Fibroblast of skin of left biceps (primary cell): ENCODE measurements at regions not wholly inside any gene's neighbourhood (a gene's known extent, or its start where the extent isn't known, plus 50 kb on each side); places are given as distances from the start of the nearest gene placed in this dataset.

ENCODE experiments used
- DNase-seq, 2 experiments: peaks; one replicate each; pipeline ENCODE4 v3.0.0-alpha.2; 2013; ENCODE audit warnings: low read depth in 2 of 2

- no peak for DNase-seq
These were observed 300.4 kb upstream of the NT5C1B start for GRCh38 chr2:18889565-18890332.

GRCh38 chr2:18885457-18885856, 296.1 kb upstream of the NT5C1B start:
- DNase-seq, result no peak

- DNase-seq, result no peak
These were observed 294.5 kb upstream of the NT5C1B start for GRCh38 chr2:18883616-18884456.

- no peak for DNase-seq
These were observed 282.1 kb upstream of the NT5C1B start for GRCh38 chr2:18871430-18871829.

GRCh38 chr2:18870307-18870706, 280.9 kb upstream of the NT5C1B start:
- no peak for DNase-seq

GRCh38 chr2:18861951-18862350, 272.6 kb upstream of the NT5C1B start:
- no peak for DNase-seq

GRCh38 chr2:18860179-18860578, 270.8 kb upstream of the NT5C1B start:
- DNase-seq, result no peak

GRCh38 chr2:18856765-18857164, 267.4 kb upstream of the NT5C1B start:
- peak; percentile 68 to 77 for DNase-seq

- no peak for DNase-seq
These were observed 265.7 kb upstream of the NT5C1B start for GRCh38 chr2:18855027-18855426.

GRCh38 chr2:18849841-18850578, 260.6 kb upstream of the NT5C1B start:
- peak in 1 of 2 experiments; percentile 8 for DNase-seq

- DNase-seq, result no peak
These were observed 259.3 kb upstream of the NT5C1B start for GRCh38 chr2:18848646-18849045.

GRCh38 chr2:18845854-18846445, 256.6 kb upstream of the NT5C1B start:
- DNase-seq, result no peak

- DNase-seq, result no peak
These were observed 253.5 kb upstream of the NT5C1B start for GRCh38 chr2:18842836-18843235.

- DNase-seq, result no peak
These were observed 252.1 kb upstream of the NT5C1B start for GRCh38 chr2:18841248-18842150.

GRCh38 chr2:18837240-18837639, 247.9 kb upstream of the NT5C1B start:
- no peak for DNase-seq

GRCh38 chr2:18836436-18836835, 247.1 kb upstream of the NT5C1B start:
- DNase-seq, result no peak

- DNase-seq, result no peak
These were observed 246.4 kb upstream of the NT5C1B start for GRCh38 chr2:18835787-18836186.

- peak; percentile 53 to 63 for DNase-seq
These were observed 245.0 kb upstream of the NT5C1B start for GRCh38 chr2:18834341-18834740.

GRCh38 chr2:18833941-18834340, 244.6 kb upstream of the NT5C1B start:
- no peak for DNase-seq

GRCh38 chr2:18831916-18832510, 242.6 kb upstream of the NT5C1B start:
- DNase-seq, result no peak
